ENCODE measurements at regions not wholly inside any gene's neighbourhood (a gene's known extent, or its start where the extent isn't known, plus 50 kb on each side); places are given as distances from the start of the nearest gene placed in this dataset.

- Histone ChIP-seq H3K4me1 (ENCODE audit: control insufficient read depth in 1 of 2, insufficient read depth in 2 of 2, low read length in 2 of 2) (no peaks in the 10 kb centered on the region), H2AK5ac (ENCODE audit: low read length) (no peak overlapping the region), H3K4me2 (ENCODE audit: low read length) (no peak overlapping the region), H3K27ac (ENCODE audit: low read depth, low read length) (no peak overlapping the region), H4K91ac (ENCODE audit: low read depth, low read length) (no peak overlapping the region), H3K79me2 (ENCODE audit: control insufficient read depth, insufficient read depth, low read length, poor library complexity) (no peaks in the 10 kb centered on the region), H3K27me3 (ENCODE audit: insufficient read depth, low read length) (no peaks in the 10 kb centered on the region), H3K4me3 (ENCODE audit: low read depth, low read length) (no peak overlapping the region), H2AFZ (ENCODE audit: insufficient read depth, low read length, poor library complexity) (no peak overlapping the region), H3K36me3 (ENCODE audit: control insufficient read depth in 1 of 2, insufficient read depth in 2 of 2, low read length in 2 of 2) (no peaks in the 10 kb centered on the region), H3K9me3 (ENCODE audit: insufficient read depth, low read depth, low read length) (no peaks in the 10 kb centered on the region), H3K18ac (ENCODE audit: low read length) (no peak overlapping the region), H3K79me1 (ENCODE audit: low read length) (no peaks in the 10 kb centered on the region), H2BK120ac (ENCODE audit: insufficient read depth, low read length, poor library complexity) (no peak overlapping the region), H3K23ac (ENCODE audit: low read length) (no peak overlapping the region), H4K12ac (ENCODE audit: low read depth, low read length) (no peak overlapping the region), H4K8ac (ENCODE audit: low read depth, low read length) (no peak overlapping the region), H3K4ac (ENCODE audit: low read depth, low read length) (no peak overlapping the region), H3K14ac (ENCODE audit: low read length) (no peak overlapping the region), H2BK5ac (ENCODE audit: low read depth, low read length, poor library complexity) (no peak overlapping the region), H2BK12ac (ENCODE audit: low read length) (no peak overlapping the region), H3K9ac (ENCODE audit: low read length) (no peak overlapping the region)
- no peak for DNase-seq
- WGBS (ENCODE audit: extremely low coverage, insufficient coverage, insufficient read length), result no CpG with 5 or more reads among the region's 4 CpGs
These were observed 329.6 kb downstream of the HAO1 start for GRCh38 chr20:7610681-7611080.

DNA sequence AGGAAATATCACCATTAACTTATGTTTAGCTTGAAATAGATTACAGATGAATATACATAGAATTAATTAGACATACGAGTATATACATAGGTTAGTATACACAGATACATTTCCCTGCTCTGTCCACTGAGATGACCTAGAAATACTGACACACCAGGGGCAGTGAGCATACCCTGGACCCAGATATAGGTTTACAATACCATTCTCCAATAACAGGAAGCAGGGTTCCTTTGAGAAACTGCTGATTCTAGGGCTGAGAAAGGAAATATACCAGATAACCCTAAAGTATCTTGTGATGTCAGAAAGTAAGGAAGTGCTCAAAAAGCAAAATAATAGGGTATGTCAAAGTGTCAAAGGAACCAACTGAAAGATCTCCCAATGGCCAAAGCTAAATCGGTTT is 322.5 kb downstream of the HAO1 start:
- WGBS (ENCODE audit: extremely low coverage, insufficient coverage, insufficient read length), result no CpG with 5 or more reads among the region's 2 CpGs
- no peak overlapping the region for H3K27ac ChIP-seq (ENCODE audit: low read depth, low read length)
- peaks cover 2% of the 10 kb centered on the region for H3K9me3 ChIP-seq (ENCODE audit: insufficient read depth, low read depth, low read length)
- no peak overlapping the region for H2AK5ac ChIP-seq (ENCODE audit: low read length)
- H3K14ac ChIP-seq (ENCODE audit: low read length), result no peak overlapping the region
- H3K18ac ChIP-seq (ENCODE audit: low read length), result no peak overlapping the region
- no peak overlapping the region for H2BK12ac ChIP-seq (ENCODE audit: low read length)
- H3K79me2 ChIP-seq (ENCODE audit: control insufficient read depth, insufficient read depth, low read length, poor library complexity), result no peaks in the 10 kb centered on the region
- no peak overlapping the region for H2BK120ac ChIP-seq (ENCODE audit: insufficient read depth, low read length, poor library complexity)
- no peak overlapping the region for H4K12ac ChIP-seq (ENCODE audit: low read depth, low read length)
- H3K9ac ChIP-seq (ENCODE audit: low read length), result no peak overlapping the region
- H3K4me2 ChIP-seq (ENCODE audit: low read length), result no peak overlapping the region
- H4K91ac ChIP-seq (ENCODE audit: low read depth, low read length), result no peak overlapping the region
- peaks cover 0 to 2% of the 10 kb centered on the region in 2 experiments for H3K36me3 ChIP-seq (ENCODE audit: control insufficient read depth in 1 of 2, insufficient read depth in 2 of 2, low read length in 2 of 2)
- H3K4me1 ChIP-seq (ENCODE audit: control insufficient read depth in 1 of 2, insufficient read depth in 2 of 2, low read length in 2 of 2), result no peaks in the 10 kb centered on the region
- no peak overlapping the region for H3K4ac ChIP-seq (ENCODE audit: low read depth, low read length)
- no peaks in the 10 kb centered on the region for H3K79me1 ChIP-seq (ENCODE audit: low read length)
- H2AFZ ChIP-seq (ENCODE audit: insufficient read depth, low read length, poor library complexity), result no peak overlapping the region
- no peak for DNase-seq
- H3K23ac ChIP-seq (ENCODE audit: low read length), result no peak overlapping the region
- H4K8ac ChIP-seq (ENCODE audit: low read depth, low read length), result no peak overlapping the region
- no peaks in the 10 kb centered on the region for H3K27me3 ChIP-seq (ENCODE audit: insufficient read depth, low read length)
- no peak overlapping the region for H2BK5ac ChIP-seq (ENCODE audit: low read depth, low read length, poor library complexity)
- H3K4me3 ChIP-seq (ENCODE audit: low read depth, low read length), result no peak overlapping the region

GRCh38 chr20:7622399-7622961 is 317.8 kb downstream of the HAO1 start:
- no peak overlapping the region for H3K4me3 ChIP-seq (ENCODE audit: low read depth, low read length)
- H3K36me3 ChIP-seq (ENCODE audit: control insufficient read depth in 1 of 2, insufficient read depth in 2 of 2, low read length in 2 of 2), result peaks cover 0 to 2% of the 10 kb centered on the region in 2 experiments
- no peak overlapping the region for H3K14ac ChIP-seq (ENCODE audit: low read length)
- WGBS (ENCODE audit: extremely low coverage, insufficient coverage, insufficient read length), result no CpG with 5 or more reads among the region's 28 CpGs
- H4K12ac ChIP-seq (ENCODE audit: low read depth, low read length), result no peak overlapping the region
- no peak overlapping the region for H2AFZ ChIP-seq (ENCODE audit: insufficient read depth, low read length, poor library complexity)
- H2BK12ac ChIP-seq (ENCODE audit: low read length), result no peak overlapping the region
- H2AK5ac ChIP-seq (ENCODE audit: low read length), result no peak overlapping the region
- no peak overlapping the region for H2BK5ac ChIP-seq (ENCODE audit: low read depth, low read length, poor library complexity)
- no peak overlapping the region for H3K4me2 ChIP-seq (ENCODE audit: low read length)
- H3K27me3 ChIP-seq (ENCODE audit: insufficient read depth, low read length), result no peaks in the 10 kb centered on the region
- no peak for DNase-seq
- no peak overlapping the region for H2BK120ac ChIP-seq (ENCODE audit: insufficient read depth, low read length, poor library complexity)
- H3K4me1 ChIP-seq (ENCODE audit: control insufficient read depth in 1 of 2, insufficient read depth in 2 of 2, low read length in 2 of 2), result no peaks in the 10 kb centered on the region
- H4K91ac ChIP-seq (ENCODE audit: low read depth, low read length), result no peak overlapping the region
- H3K79me2 ChIP-seq (ENCODE audit: control insufficient read depth, insufficient read depth, low read length, poor library complexity), result no peaks in the 10 kb centered on the region
- H3K4ac ChIP-seq (ENCODE audit: low read depth, low read length), result no peak overlapping the region
- H3K9ac ChIP-seq (ENCODE audit: low read length), result no peak overlapping the region
- no peak overlapping the region for H3K18ac ChIP-seq (ENCODE audit: low read length)
- no peak overlapping the region for H3K27ac ChIP-seq (ENCODE audit: low read depth, low read length)
- H3K79me1 ChIP-seq (ENCODE audit: low read length), result no peaks in the 10 kb centered on the region
- H3K23ac ChIP-seq (ENCODE audit: low read length), result no peak overlapping the region
- no peak overlapping the region for H4K8ac ChIP-seq (ENCODE audit: low read depth, low read length)
- H3K9me3 ChIP-seq (ENCODE audit: insufficient read depth, low read depth, low read length), result peaks cover 2% of the 10 kb centered on the region

DNA sequence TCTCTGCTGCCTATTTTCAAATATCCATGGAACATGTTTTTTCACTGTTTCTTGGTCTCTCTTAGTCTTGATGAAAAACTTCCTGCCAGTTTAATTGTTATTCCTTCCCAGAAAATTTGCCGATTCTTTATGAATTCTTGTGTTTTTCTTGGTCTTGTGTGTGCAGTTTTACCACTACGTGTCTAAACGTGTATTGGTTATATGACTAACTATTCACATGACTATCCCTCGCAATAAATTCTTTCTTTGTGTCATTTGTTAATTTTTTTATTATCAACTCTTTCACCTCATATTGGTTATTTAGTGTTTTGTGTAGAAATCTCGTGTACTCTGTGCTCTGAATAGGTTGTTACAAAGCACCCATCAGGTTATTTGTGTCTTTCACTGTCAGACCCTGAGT is 315.4 kb downstream of the HAO1 start:
- Histone ChIP-seq H4K8ac (ENCODE audit: low read depth, low read length) (no peak overlapping the region), H3K79me1 (ENCODE audit: low read length) (no peaks in the 10 kb centered on the region), H3K27ac (ENCODE audit: low read depth, low read length) (no peak overlapping the region), H3K79me2 (ENCODE audit: control insufficient read depth, insufficient read depth, low read length, poor library complexity) (no peaks in the 10 kb centered on the region), H2BK5ac (ENCODE audit: low read depth, low read length, poor library complexity) (no peak overlapping the region), H4K91ac (ENCODE audit: low read depth, low read length) (no peak overlapping the region), H4K12ac (ENCODE audit: low read depth, low read length) (no peak overlapping the region), H3K4me1 (ENCODE audit: control insufficient read depth in 1 of 2, insufficient read depth in 2 of 2, low read length in 2 of 2) (no peaks in the 10 kb centered on the region), H2AK5ac (ENCODE audit: low read length) (no peak overlapping the region), H3K9ac (ENCODE audit: low read length) (no peak overlapping the region), H2BK12ac (ENCODE audit: low read length) (no peak overlapping the region), H2AFZ (ENCODE audit: insufficient read depth, low read length, poor library complexity) (no peak overlapping the region), H3K27me3 (ENCODE audit: insufficient read depth, low read length) (no peaks in the 10 kb centered on the region), H3K14ac (ENCODE audit: low read length) (no peak overlapping the region), H3K4me2 (ENCODE audit: low read length) (no peak overlapping the region), H2BK120ac (ENCODE audit: insufficient read depth, low read length, poor library complexity) (no peak overlapping the region), H3K18ac (ENCODE audit: low read length) (no peak overlapping the region), H3K4ac (ENCODE audit: low read depth, low read length) (no peak overlapping the region), H3K9me3 (ENCODE audit: insufficient read depth, low read depth, low read length) (peaks cover 2% of the 10 kb centered on the region), H3K23ac (ENCODE audit: low read length) (no peak overlapping the region), H3K36me3 (ENCODE audit: control insufficient read depth in 1 of 2, insufficient read depth in 2 of 2, low read length in 2 of 2) (peaks cover 0 to 2% of the 10 kb centered on the region in 2 experiments), H3K4me3 (ENCODE audit: low read depth, low read length) (no peak overlapping the region)
- WGBS (ENCODE audit: extremely low coverage, insufficient coverage, insufficient read length), result no CpG with 5 or more reads among the region's 5 CpGs
- no peak for DNase-seq

Measured in trophoblast cell (in vitro differentiated cells and primary cell).